22Rv1 (cell line): ENCODE measurements at regions not wholly inside any gene's neighbourhood (a gene's known extent, or its start where the extent isn't known, plus 50 kb on each side); places are given as distances from the start of the nearest gene placed in this dataset.

Experiments
- ZFX ChIP-seq: fragments of 450-650 bp; IDR thresholded peaks from 2 replicates; pipeline ENCODE4 v1.6.1; 2017; ENCODE audit warnings: antibody characterized with exemption, borderline replicate concordance
- TF ChIP-seq, protein P1 (sequence below): fragments of 450-650 bp; IDR thresholded peaks from 2 replicates; pipeline ENCODE4 v1.5.1; 2017; ENCODE audit warnings: mild to moderate bottlenecking

DNA sequence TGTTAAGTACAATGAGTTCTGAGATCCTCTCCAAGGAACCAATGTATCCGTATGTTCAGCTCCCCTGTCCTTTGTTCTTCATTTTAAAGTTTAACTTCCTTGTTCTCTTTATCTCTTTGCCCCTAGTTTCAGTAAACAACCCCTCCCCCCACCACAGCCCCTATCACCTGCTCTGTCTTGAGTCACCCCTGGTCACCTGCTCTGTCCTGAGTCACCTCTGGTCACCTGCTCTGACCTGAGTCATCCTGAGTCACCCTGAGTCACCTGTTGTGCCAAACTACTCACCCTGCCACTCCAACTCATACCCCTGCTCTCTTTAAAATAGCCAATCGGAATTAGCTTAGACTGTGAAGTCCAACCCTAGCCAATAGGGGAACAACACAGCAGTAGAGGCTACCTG is 288.7 kb upstream of the CDYL start:
- TF ChIP-seq, protein P1, sequence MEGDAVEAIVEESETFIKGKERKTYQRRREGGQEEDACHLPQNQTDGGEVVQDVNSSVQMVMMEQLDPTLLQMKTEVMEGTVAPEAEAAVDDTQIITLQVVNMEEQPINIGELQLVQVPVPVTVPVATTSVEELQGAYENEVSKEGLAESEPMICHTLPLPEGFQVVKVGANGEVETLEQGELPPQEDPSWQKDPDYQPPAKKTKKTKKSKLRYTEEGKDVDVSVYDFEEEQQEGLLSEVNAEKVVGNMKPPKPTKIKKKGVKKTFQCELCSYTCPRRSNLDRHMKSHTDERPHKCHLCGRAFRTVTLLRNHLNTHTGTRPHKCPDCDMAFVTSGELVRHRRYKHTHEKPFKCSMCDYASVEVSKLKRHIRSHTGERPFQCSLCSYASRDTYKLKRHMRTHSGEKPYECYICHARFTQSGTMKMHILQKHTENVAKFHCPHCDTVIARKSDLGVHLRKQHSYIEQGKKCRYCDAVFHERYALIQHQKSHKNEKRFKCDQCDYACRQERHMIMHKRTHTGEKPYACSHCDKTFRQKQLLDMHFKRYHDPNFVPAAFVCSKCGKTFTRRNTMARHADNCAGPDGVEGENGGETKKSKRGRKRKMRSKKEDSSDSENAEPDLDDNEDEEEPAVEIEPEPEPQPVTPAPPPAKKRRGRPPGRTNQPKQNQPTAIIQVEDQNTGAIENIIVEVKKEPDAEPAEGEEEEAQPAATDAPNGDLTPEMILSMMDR: no peak
- TF ChIP-seq ZFX: no peak
